A673 (cell line): ENCODE measurements at regions not wholly inside any gene's neighbourhood (a gene's known extent, or its start where the extent isn't known, plus 50 kb on each side); places are given as distances from the start of the nearest gene placed in this dataset.

Source experiments
- CTCF ChIP-seq: fragments of 300-800, 200-600 bp; sonication (generic); conservative IDR thresholded peaks from 2 replicates; pipeline ENCODE4 v1.5.1; 2017; ENCODE audit warnings: low read depth, mild to moderate bottlenecking, antibody characterized with exemption, low read length, moderate library complexity, mixed read lengths
- EZH2 ChIP-seq: fragments of 200-600 bp; sonication (generic); IDR thresholded peaks from 2 replicates; pipeline ENCODE4 v1.6.1; 2017; ENCODE audit warnings: borderline replicate concordance, low read depth, mild to moderate bottlenecking, mixed read lengths, antibody characterized with exemption, low read length; ENCODE audit not compliant: poor library complexity, severe bottlenecking

DNA sequence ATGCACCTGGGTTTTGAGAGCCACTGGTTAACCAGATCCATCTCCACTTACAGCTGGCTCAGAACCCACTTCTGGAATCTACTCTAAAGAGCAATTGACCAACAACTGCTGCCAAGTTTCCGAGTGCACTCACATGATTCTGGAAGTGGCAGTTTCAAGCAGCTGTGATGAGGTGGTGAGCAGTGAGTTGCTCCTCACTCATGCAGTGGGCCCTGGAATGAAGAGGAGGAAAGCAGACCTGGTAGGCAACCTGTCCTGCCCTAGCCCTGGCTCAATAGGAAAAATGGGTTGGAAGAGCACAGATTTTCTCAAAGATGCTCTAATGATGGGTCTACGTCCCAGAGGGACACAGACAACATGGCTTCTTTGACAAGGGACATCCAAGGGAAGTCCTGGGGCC is 70.7 kb upstream of the NPY start:
- TF ChIP-seq CTCF (no peak), EZH2 (no peak)
